CD14-positive monocyte (primary cell): ENCODE measurements at regions not wholly inside any gene's neighbourhood (a gene's known extent, or its start where the extent isn't known, plus 50 kb on each side); places are given as distances from the start of the nearest gene placed in this dataset.

Experiments used
- DNase-seq, 3 donors: peaks; one replicate each; pipeline ENCODE4 v3.0.0-alpha.2; 2011 to 2022
- H2AFZ ChIP-seq: 2 replicates; pipeline ENCODE4 v1.6.0; 2012; ENCODE audit warnings: mild to moderate bottlenecking, low read depth, low read length, inconsistent platforms; ENCODE audit not compliant: insufficient read depth, poor library complexity, severe bottlenecking
- H3K27ac ChIP-seq, 2 donors: 1 replicate in 1 of 2; 2 replicates in 1 of 2; pipeline ENCODE4 v1.5.1; 2012 to 2013; ENCODE audit warnings: low read length in 2 of 2, control low read depth in 1 of 2, inconsistent platforms in 1 of 2, low read depth in 1 of 2, mild to moderate bottlenecking in 1 of 2
- H3K27me3 ChIP-seq, 2 donors: one replicate each; pipeline versions ENCODE4 v1.6.0 to v1.6.1; 2011 to 2013; ENCODE audit warnings: low read length in 2 of 2; ENCODE audit not compliant: control insufficient read depth in 2 of 2, insufficient read depth in 2 of 2
- H3K36me3 ChIP-seq, 2 donors: replicated peaks in 1 of 2; 1 replicate in 1 of 2; 2 replicates in 1 of 2; pipeline versions ENCODE4 v1.5.1 to v1.6.1; 2012 to 2013; ENCODE audit warnings: low read length in 2 of 2, control low read depth in 1 of 2, inconsistent platforms in 1 of 2, mild to moderate bottlenecking in 1 of 2; ENCODE audit not compliant: insufficient read depth in 2 of 2, control insufficient read depth in 1 of 2
- H3K4me1 ChIP-seq, 2 donors: 1 replicate in 1 of 2; 2 replicates in 1 of 2; pipeline versions ENCODE4 v1.5.1 to v1.6.1; 2012 to 2013; ENCODE audit warnings: low read length in 2 of 2, control low read depth in 1 of 2, inconsistent platforms in 1 of 2, mild to moderate bottlenecking in 1 of 2, moderate library complexity in 1 of 2; ENCODE audit not compliant: insufficient read depth in 2 of 2, control insufficient read depth in 1 of 2
- H3K4me2 ChIP-seq: replicated peaks from 2 replicates; pipeline ENCODE3; 2012; ENCODE audit warnings: low read length, moderate library complexity, mild to moderate bottlenecking; ENCODE audit not compliant: poor library complexity, severe bottlenecking; ENCODE audit errors: extremely low read depth
- H3K4me3 ChIP-seq, 3 experiments: fragments of 200-600 bp in 1 of 3; sonication (generic) in 1 of 3; replicated peaks in 1 of 3; 1 replicate in 2 of 3; 2 replicates in 1 of 3; pipeline ENCODE4 v1.5.1; 2011 to 2013; ENCODE audit warnings: low read length in 3 of 3, mild to moderate bottlenecking in 3 of 3, control low read depth in 2 of 3, low read depth in 2 of 3, inconsistent platforms in 1 of 3, moderate library complexity in 1 of 3
- H3K79me2 ChIP-seq: 2 replicates; pipeline ENCODE4 v1.6.0; 2012; ENCODE audit warnings: mild to moderate bottlenecking, control low read depth, inconsistent platforms, low read length, moderate library complexity; ENCODE audit not compliant: insufficient read depth
- H3K9ac ChIP-seq: 2 replicates; pipeline ENCODE4 v1.6.0; 2017; ENCODE audit warnings: low read length, mild to moderate bottlenecking; ENCODE audit not compliant: insufficient read depth, poor library complexity, severe bottlenecking
- H3K9me3 ChIP-seq, 2 donors: replicated peaks in 1 of 2; 1 replicate in 1 of 2; 2 replicates in 1 of 2; pipeline versions ENCODE4 v1.5.1 to v1.6.1; 2012 to 2013; ENCODE audit warnings: low read length in 2 of 2, control low read depth in 1 of 2; ENCODE audit not compliant: control insufficient read depth in 1 of 2, insufficient read depth in 1 of 2
- H4K20me1 ChIP-seq: 2 replicates; pipeline ENCODE4 v1.6.0; 2012; ENCODE audit warnings: mild to moderate bottlenecking, low read length, control low read depth, moderate library complexity; ENCODE audit not compliant: insufficient read depth
- H3K27ac Mint-ChIP-seq, 7 donors: one replicate each; pipeline ENCODE4 v1.8.0; 2020; ENCODE audit warnings: mild to moderate bottlenecking in 7 of 7, mixed read lengths in 7 of 7, moderate library complexity in 6 of 7, inconsistent platforms in 2 of 7
- H3K27me3 Mint-ChIP-seq, 3 donors: one replicate each; pipeline ENCODE4 v1.8.0; 2021 to 2022; ENCODE audit warnings: low read depth in 3 of 3, mild to moderate bottlenecking in 3 of 3, mixed read lengths in 3 of 3, moderate library complexity in 3 of 3, inconsistent platforms in 1 of 3
- H3K36me3 Mint-ChIP-seq, 2 donors: one replicate each; pipeline ENCODE4 v1.8.0; 2020; ENCODE audit warnings: mixed read lengths in 2 of 2, inconsistent platforms in 1 of 2, mild to moderate bottlenecking in 1 of 2
- H3K4me1 Mint-ChIP-seq: one replicate; pipeline ENCODE4 v1.8.0; 2020; ENCODE audit warnings: mild to moderate bottlenecking, mixed read lengths
- H3K4me3 Mint-ChIP-seq, 2 donors: one replicate each; pipeline ENCODE4 v1.8.0; 2020; ENCODE audit warnings: mild to moderate bottlenecking in 2 of 2, mixed read lengths in 2 of 2, moderate library complexity in 1 of 2
- H3K9me3 Mint-ChIP-seq, 7 donors: one replicate each; pipeline ENCODE4 v1.8.0; 2020 to 2022; ENCODE audit warnings: mixed read lengths in 7 of 7, mild to moderate bottlenecking in 6 of 7, moderate library complexity in 6 of 7, inconsistent platforms in 2 of 7
- CTCF ChIP-seq: fragments of 200-600 bp; IDR thresholded peaks from one replicate; pipeline ENCODE4 v1.8.0; 2022; ENCODE audit warnings: antibody characterized with exemption, mild to moderate bottlenecking
- WGBS: methylation state at CpG from one replicate; pipeline ENCODE4 v1.1.5; 2013; ENCODE audit warnings: missing lambda C conversion rate; ENCODE audit not compliant: insufficient coverage; 5-methylcytosine and 5-hydroxymethylcytosine counted together
- intact Hi-C, 2 donors: fragments of 100-400 bp; cut with micrococcal nuclease; formaldehyde crosslinking; loops; one replicate each; pipeline versions ENCODE4 v1.15.0 to v1.15.1; 2023

- no peak for DNase-seq
- no peaks in the 10 kb centered on the region for H4K20me1 ChIP-seq
- no peak overlapping the region for H3K4me2 ChIP-seq
- H3K27ac ChIP-seq, result no peak overlapping the region
- Mint-ChIP-seq H3K27ac (no peak overlapping the region), H3K27me3 (peaks cover 0 to 5% (median 3%) of the 10 kb centered on the region in 3 donors), H3K4me3 (no peak overlapping the region), H3K36me3 (no peaks in the 10 kb centered on the region), H3K4me1 (peaks cover 6% of the 10 kb centered on the region), H3K9me3 (peaks cover 0 to 5% (median 4%) of the 10 kb centered on the region in 7 donors)
- H2AFZ ChIP-seq, result no peak overlapping the region
- peaks cover 0 to 8% of the 10 kb centered on the region in 2 donors for H3K9me3 ChIP-seq
- no peaks in the 10 kb centered on the region for H3K79me2 ChIP-seq
- intact Hi-C loops, result no loop called here
- no CpG with 5 or more reads among the region's 3 CpGs for WGBS
- no peaks in the 10 kb centered on the region for H3K36me3 ChIP-seq
- no peak overlapping the region for H3K9ac ChIP-seq
- no peak for TF ChIP-seq CTCF
- no peak overlapping the region for H3K4me3 ChIP-seq
- H3K4me1 ChIP-seq, result peaks cover 0 to 6% of the 10 kb centered on the region in 2 donors
- H3K27me3 ChIP-seq, result no peaks in the 10 kb centered on the region
Observed at GRCh38 chr6:4448841-4449240, 313.5 kb upstream of the ECI2 start.

GRCh38 chr6:4447639-4448330 lies 312.4 kb upstream of the ECI2 start:
- H3K4me3 ChIP-seq, result no peak overlapping the region
- no peaks in the 10 kb centered on the region for H3K36me3 Mint-ChIP-seq
- peaks cover 0 to 4% (median 3%) of the 10 kb centered on the region in 7 donors for H3K9me3 Mint-ChIP-seq
- WGBS, result 49% methylated on average over 3 of the region's 5 CpGs
- no peaks in the 10 kb centered on the region for H3K27me3 ChIP-seq
- no peak overlapping the region for H3K4me3 Mint-ChIP-seq
- H4K20me1 ChIP-seq, result no peaks in the 10 kb centered on the region
- no peak overlapping the region for H3K27ac ChIP-seq
- TF ChIP-seq CTCF, result no peak
- intact Hi-C loops, result no loop called here
- peaks cover 6% of the 10 kb centered on the region for H3K4me1 Mint-ChIP-seq
- H3K9me3 ChIP-seq, result peaks cover 0 to 8% of the 10 kb centered on the region in 2 donors
- H3K9ac ChIP-seq, result no peak overlapping the region
- no peak overlapping the region for H3K4me2 ChIP-seq
- no peaks in the 10 kb centered on the region for H3K36me3 ChIP-seq
- DNase-seq, result no peak
- no peak overlapping the region for H2AFZ ChIP-seq
- no peaks in the 10 kb centered on the region for H3K79me2 ChIP-seq
- H3K27me3 Mint-ChIP-seq, result peaks cover 0 to 2% (median 1%) of the 10 kb centered on the region in 3 donors
- H3K4me1 ChIP-seq, result peaks cover 0 to 6% of the 10 kb centered on the region in 2 donors
- no peak overlapping the region for H3K27ac Mint-ChIP-seq
